Central memory CD4-positive, alpha-beta T cell (primary cell): ENCODE measurements at regions not wholly inside any gene's neighbourhood (a gene's known extent, or its start where the extent isn't known, plus 50 kb on each side); places are given as distances from the start of the nearest gene placed in this dataset.
"Not testable (repeated sequence)": the region's sequence is repeated elsewhere in the genome, so short reads cannot be mapped to it uniquely, and the experiment has no call there.

Experiments
- DNase-seq: peaks from one replicate; pipeline ENCODE4 v3.0.0; 2022

- no peak for DNase-seq
Measured at GRCh38 chr7:86199881-86200614, 443.7 kb upstream of the GRM3 start.

DNA sequence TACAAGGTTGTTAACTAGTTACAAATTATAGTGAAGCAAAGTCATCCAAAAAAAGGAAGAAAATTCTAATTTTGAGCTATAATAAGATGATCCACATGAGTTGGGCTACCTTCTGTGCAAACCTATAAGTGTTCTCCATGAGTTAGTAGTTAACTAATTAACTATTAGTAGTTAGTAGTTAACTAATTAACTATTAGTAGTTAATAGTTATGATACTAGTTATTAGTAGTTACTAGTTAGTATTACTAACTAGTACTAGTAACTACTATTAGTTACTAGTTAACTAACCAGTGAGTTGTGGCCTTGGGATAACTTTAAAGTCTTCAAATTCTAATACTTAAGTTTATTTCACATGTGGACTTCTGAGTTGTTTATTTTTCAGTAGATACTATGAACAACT lies 453.4 kb upstream of the GRM3 start:
- DNase-seq, result no peak

DNA sequence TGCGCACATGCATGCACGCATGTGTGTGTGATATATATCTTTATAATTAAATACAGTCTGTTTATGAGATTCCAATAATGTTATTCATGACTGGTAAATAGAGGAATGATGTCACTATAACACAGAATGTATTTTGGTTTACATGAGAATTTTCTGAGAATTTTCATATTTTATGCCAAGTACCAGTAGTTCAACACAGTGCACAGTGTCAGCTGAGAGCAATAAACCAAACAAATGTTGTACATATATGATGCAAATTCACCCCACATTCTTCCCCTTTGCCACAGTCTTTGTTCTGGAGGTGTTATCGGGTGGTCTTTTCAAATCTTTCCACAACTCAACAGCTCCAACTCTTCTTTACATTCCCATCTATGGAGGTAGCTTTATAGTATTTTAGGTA lies 462.2 kb upstream of the GRM3 start:
- no peak for DNase-seq

DNA sequence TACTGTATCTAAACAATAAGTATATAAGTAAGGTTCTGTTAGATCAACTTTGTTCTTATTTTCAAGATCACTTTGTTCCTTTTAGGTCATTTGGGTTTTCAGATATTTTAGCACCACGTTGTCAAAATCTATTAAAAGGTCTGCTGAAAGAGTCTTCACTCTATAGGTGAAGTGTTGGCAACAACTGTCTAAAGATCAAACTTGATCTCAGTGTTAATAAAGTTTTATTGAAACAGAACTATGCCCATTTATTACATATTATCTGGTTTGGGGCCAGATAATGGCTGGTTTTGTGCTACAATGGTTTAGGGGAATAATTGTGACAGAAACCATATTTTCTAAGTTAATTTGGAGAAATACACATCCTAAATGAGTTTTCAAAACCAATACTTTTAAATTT lies 478.9 kb upstream of the GRM3 start:
- no peak for DNase-seq

DNA sequence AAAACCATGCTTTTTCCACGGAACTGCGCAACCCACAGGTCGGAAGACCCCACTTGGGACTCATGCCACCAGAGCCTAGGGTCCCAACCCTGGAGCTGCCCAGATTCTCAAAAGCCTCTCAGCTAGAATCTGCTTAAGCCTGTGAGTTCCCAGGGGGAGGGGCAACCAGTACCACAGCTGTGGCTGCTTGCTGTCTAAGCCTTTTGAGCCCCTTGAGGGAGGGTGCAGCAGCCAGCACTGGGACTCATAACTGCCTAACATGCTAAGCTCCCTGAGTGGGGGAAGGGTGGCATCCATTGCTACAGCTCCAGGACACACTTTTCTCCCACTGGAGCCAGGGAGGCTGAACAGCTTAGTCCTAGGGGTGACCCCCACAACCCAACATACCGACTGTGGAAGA lies 485.6 kb upstream of the GRM3 start:
- no peak for DNase-seq

DNA sequence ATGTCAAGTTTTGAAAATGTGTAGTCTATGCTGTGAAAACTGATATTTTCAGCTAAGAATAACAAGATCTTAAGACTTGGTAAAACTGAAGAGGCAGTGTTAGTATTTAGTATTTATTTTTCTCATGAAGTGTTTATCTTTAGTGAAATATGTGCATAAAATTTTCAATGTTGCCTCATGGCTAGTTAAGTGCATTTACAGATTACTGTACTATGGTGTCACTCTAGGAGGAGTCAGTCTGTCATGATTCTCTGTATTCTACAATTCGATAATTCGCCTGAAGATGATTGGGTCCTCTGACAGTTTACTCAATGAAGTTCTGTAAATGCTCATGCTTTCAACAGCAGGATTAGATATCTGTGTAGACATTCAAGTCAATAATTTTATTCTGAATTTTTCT lies 488.1 kb upstream of the GRM3 start:
- DNase-seq, result no peak

GRCh38 chr7:86152926-86153325 lies 490.8 kb upstream of the GRM3 start:
- no peak for DNase-seq

GRCh38 chr7:86149024-86149665 lies 494.6 kb upstream of the GRM3 start:
- DNase-seq, result no peak

- DNase-seq, result no peak
Measured at GRCh38 chr7:86148501-86148900, 495.2 kb upstream of the GRM3 start.

GRCh38 chr7:86137343-86137742 lies 506.4 kb upstream of the GRM3 start:
- DNase-seq, result no peak

- no peak for DNase-seq
Measured at GRCh38 chr7:86130268-86130667, 513.4 kb upstream of the GRM3 start.

- DNase-seq, result no peak
Measured at GRCh38 chr7:86123476-86123875, 520.2 kb upstream of the GRM3 start.

GRCh38 chr7:86094166-86094669 lies 549.5 kb upstream of the GRM3 start:
- DNase-seq, result no peak

DNA sequence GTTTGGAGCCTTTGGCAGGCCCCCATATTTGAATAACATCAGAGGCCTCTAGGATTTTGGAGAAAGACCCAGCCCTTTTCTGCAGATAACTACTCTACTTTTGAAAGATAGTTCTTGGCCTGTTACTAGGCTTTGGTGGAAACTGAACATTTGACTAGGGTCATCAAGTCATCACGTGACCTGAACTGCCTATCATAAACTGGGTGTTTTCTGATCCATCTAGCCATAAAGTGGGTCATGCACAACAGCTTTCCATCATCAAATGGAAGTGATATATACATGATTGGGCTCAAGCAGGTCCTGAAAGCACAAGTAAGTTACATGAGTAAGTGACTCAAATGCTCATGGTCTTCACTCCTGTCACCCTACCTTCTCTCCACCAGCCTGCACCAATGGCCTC lies 552.3 kb upstream of the GRM3 start:
- no peak for DNase-seq

GRCh38 chr7:86089455-86089854 lies 554.3 kb upstream of the GRM3 start:
- DNase-seq, result no peak

- DNase-seq, result not testable (repeated sequence)
Measured at GRCh38 chr7:86064572-86064971, 579.1 kb upstream of the GRM3 start.

- DNase-seq, result no peak
Measured at GRCh38 chr7:86058649-86059048, 585.1 kb upstream of the GRM3 start.

GRCh38 chr7:86050918-86051317 lies 592.8 kb upstream of the GRM3 start:
- no peak for DNase-seq

GRCh38 chr7:86049910-86050309 lies 593.8 kb upstream of the GRM3 start:
- DNase-seq, result no peak

GRCh38 chr7:86045197-86045596 lies 598.5 kb upstream of the GRM3 start:
- not testable (repeated sequence) for DNase-seq

- no peak for DNase-seq
Measured at GRCh38 chr7:86025807-86026206, 617.9 kb upstream of the GRM3 start.

- DNase-seq, result no peak
Measured at GRCh38 chr7:86013662-86014061, 630.0 kb upstream of the GRM3 start.

- DNase-seq, result no peak
Measured at GRCh38 chr7:86012971-86013370, 630.7 kb upstream of the GRM3 start.

DNA sequence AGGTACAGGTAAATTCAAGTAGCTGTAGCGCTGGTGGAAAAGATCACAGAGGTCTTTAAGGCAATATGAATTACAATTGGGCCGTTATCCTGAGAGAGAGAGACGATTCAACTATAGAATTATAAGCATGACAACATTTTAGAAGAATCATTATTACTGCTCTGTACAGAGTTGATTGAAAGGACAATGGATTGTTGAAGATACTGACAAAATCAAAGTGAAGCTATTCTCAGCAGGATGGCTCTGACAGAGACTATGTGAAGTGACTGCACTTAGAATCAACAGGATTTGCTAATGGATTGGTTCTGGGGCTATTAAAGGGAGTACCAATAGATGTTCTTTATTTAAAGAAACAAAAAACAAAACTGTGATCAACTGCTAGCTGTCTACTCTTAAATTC lies 634.8 kb upstream of the GRM3 start:
- DNase-seq, result no peak

- no peak for DNase-seq
Measured at GRCh38 chr7:86006909-86007308, 636.8 kb upstream of the GRM3 start.
